ENCODE measurements at regions not wholly inside any gene's neighbourhood (a gene's known extent, or its start where the extent isn't known, plus 50 kb on each side); places are given as distances from the start of the nearest gene placed in this dataset.
"Not testable (repeated sequence)": the region's sequence is repeated elsewhere in the genome, so short reads cannot be mapped to it uniquely, and the experiment has no call there.

DNA sequence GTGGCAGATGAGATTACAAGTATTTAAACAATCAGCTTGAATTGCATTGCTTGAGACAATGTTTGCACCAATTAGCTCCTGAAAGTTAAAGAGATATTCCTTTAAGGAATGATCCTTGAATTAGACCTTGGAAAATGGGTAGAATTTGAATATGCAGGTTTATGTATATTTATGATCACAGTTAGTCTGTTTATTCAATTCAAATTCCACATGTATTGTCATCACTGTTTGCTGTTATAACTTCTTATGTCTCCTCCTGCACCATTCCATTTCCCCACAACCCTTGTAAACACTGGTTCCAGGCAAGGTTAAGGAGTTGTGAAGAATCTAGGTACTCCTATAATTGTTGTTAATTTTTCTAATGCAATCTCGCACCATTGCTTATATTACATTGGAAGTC, 518.2 kb upstream of the PBX1 start:
- no peak for DNase-seq

DNA sequence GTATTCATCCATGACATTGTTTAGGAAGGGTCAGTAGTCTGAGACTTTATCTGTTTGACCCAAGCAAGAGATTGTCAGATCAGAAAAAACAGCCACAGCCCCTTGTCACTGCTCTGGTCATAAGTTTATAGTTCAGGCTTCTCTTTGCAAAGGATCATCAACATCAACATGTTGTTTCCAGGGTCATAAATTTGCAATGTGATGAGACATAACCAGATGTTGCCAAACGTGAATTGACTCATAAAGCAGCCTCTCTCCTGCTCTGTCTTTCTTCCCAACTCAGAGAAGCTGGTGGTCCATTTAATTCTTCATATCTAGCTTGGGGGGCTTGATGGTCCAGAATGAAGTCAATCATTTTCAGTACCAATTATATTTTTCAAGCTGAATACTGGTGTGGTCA, 507.2 kb upstream of the PBX1 start:
- DNase-seq = no peak

DNA sequence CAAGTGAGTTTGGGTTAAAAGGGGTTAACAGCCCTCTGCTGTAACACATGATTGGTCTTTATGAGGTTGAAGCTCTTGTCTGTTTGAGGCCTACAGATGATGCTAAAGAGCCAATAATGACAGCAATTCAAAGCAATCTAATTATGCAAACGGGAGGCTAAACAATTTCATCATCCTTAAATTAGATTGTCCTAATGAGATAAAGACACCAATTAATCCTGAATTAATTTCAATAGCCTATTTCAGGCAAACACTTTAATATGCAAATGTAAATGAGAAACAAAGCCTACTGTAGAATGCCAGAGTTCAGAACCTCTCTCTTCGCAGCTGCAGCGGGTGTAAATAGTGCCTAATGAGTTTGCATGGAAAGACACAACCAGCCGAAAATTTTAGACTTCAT, 504.7 kb upstream of the PBX1 start:
- DNase-seq = no peak

DNA sequence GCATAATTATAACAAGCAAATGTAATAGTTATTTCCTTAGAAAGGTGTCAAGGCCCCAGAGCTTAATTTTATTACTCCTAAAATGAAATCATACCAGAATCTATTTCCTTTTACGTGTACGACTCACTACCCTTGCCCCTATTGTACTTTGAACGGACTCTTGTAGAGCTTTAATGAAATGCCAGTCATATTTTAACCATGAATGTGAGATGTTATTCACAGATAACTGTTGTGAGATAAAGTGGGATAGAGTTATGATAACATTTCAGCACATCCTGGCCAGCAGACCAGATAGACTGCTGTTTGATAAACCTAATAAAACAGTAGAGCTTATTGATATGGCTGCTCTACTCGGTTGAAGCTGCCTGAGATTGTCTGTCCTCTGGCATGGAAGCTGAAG, 500.8 kb upstream of the PBX1 start:
- no peak for DNase-seq

DNA sequence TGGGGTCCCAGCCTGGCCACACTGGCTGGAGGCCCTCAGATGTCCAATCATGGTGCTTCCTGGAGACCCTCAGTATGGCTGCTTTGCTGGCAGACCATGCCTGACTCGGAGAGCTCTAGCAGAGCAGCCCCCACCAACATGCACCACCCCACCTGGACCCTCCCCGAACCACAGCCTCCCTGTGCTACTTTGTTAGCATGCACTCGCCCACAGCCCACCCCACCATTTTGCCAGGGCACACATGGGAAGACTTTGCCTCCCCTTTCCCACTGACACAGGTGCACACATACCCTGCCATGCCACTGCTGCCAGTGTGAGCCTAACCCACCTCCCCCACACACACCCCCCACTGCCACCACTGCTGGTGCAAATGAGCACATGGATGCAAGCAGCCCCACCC, 497.5 kb upstream of the PBX1 start:
- DNase-seq = no peak

DNA sequence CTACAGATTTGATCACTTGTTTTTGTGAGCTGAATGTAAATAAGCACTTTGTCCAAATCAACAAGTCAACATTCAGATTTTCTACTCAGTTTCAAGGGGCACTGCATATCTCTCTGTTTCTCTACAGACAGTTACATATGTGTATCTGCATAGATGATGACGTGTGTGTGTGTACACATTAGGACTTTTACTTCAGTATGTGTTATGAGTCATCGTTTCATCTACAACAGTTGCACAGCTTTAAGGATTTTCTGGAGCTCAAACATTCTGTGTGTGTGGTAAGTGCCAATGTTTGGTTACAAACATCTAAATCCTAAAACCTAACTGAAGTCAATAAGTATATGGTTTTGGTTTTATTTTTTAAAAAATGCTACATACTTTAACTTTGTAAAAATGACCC, 494.5 kb upstream of the PBX1 start:
- DNase-seq = no peak

DNA sequence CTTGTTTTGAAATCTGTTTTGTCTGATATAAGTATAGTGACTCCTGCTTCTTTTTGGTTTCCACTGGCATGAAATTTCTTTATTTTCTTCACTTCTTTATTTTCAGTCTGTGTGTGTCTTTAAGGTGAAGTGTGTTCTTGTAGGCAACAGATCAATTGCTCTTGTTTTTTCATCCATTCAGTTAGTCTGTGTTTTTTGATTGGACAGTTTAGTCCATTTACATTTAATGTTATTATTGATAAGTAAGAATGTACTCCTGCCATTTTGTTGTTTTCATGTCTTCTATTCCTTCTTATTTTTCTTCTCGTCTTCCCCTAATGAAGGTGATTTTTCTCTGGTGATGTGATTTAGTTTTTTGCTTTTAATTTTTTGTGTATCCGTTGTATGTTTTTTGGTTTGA, 487.7 kb upstream of the PBX1 start:
- DNase-seq = no peak

DNA sequence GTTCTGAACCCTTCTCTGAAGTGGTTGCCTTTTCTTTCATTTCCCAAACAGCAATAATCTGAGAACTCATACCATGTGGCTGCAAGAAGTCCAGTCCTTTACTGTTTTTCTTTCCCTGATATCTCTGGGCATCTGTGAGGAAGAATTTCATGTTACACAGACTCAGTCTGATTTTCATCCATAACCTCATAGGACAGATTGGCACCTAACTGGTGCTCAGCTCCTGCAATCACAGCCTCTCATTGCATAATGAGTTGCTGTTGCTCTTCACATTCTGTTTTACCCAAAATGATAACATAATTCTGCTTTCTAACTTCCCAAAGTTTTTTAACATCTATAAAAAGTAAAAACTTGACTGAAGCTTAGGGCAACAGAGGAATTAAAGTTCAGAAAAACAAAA, 472.2 kb upstream of the PBX1 start:
- DNase-seq = no peak

DNA sequence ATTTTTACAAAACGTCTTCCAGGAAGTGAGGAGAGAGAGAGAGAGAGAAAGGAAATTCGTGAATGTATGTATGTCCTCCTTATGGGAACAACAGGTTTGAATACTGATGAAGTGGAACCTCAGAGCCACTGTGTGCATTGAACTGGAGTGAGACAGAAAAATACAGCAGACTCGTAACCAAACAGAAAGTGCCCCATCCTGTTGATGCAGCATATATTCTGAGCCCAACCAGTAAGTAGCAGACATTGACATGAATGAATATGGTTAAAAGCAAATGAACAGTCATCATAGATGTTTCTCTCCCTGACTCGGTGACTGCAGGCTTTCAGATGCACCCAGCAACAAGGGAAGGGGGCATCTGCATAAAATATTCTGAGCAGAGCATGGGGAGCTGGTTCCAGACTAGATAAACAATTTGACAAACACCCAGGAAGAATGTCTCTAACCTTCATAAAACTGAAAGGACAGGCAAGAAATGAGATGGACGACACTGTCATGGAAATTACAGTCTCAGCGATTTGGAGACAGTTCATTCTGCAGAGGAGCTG, 471.0 kb upstream of the PBX1 start:
- no peak for DNase-seq

DNA sequence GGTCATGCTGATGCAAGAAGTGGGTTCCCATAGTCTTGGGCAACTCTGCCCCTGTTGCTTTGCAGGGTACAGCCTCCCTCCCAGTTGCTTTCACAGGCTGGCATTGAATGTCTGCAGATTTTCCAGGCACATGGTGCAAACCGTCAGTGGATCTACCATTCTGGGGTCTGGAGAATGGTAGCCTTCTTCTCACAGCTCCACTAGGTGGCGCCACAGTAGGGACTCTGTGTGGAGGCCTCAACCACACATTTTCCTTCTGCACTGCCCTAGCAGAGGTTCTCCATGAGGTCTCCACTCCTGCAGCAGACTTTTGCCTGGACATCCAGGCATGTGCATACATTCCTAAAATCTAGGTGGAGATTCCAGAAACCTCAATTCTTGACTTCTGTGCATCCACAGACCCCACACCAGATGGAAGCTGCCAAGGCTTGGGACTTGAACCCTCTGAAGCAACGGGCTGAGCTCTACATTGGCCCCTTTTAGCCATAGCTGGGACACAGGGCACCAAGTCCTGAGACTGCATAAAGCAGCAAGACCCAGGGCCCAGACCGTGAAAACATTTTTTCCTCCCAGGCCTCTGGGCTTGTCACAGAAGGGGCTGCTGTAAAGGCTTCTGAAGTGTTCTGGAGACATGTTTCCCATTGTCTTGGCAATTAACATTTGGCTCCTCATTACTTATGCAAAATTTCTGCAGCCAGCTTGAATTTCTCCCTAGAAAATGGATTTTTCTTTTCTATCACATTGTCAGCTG, 466.2 kb upstream of the PBX1 start:
- no peak for DNase-seq

DNA sequence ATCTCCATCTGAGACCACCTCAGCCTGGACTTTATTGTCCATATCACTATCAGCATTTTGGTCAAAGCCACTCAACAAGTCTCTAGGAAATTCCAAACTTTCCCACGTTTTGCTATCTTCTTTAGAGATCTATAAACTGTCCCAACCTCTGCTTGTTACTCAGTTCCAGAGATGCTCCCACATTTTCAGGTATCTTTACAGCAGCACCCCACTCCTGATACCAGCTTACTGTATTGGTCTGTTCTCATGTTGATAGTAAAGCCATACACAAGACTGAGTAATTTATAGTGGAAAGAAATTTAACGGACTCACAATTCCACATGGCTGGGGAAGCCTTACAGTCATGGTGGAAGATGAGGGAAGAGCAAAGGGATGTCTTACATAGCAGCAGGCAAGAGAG, 465.4 kb upstream of the PBX1 start:
- DNase-seq = no peak

DNA sequence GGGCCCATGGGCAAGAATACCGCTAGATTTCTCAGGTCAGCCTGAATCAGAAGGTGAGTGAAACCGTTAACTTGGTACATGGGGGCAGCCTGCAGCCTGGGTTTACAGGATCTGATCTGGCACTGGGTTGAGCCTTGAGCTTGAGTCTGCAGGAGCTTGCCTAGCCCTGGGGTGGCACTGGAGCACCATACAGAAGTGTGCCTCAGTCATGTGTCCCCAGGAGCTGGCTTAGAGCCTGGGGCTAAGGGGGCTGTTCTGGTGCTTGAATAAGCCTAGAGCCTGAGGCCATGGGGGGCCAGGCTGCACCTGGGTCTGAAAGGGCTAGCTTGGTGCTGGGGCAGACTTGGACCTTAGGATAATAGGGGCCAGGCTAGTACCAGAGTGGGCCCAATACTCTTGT, 457.2 kb upstream of the PBX1 start:
- no peak for DNase-seq

DNA sequence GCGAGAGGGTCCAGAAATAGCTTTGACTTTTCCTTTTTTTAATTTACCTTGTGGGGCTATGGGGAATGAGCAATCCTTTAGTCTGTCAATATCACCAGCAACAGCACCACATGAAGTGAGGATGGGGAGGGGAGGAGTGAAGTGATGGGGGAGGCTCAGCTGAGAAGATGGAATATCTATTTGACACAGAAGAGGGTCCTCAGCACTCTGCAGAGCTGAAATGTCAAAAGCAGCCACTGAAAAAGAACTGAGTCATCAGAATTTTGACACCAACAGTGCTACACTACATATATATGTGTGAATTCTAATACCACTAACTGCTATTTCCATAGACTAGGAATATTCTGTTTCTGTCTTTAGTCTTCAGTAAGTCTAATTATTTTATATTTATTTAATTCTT, 427.0 kb upstream of the PBX1 start:
- DNase-seq = no peak

DNA sequence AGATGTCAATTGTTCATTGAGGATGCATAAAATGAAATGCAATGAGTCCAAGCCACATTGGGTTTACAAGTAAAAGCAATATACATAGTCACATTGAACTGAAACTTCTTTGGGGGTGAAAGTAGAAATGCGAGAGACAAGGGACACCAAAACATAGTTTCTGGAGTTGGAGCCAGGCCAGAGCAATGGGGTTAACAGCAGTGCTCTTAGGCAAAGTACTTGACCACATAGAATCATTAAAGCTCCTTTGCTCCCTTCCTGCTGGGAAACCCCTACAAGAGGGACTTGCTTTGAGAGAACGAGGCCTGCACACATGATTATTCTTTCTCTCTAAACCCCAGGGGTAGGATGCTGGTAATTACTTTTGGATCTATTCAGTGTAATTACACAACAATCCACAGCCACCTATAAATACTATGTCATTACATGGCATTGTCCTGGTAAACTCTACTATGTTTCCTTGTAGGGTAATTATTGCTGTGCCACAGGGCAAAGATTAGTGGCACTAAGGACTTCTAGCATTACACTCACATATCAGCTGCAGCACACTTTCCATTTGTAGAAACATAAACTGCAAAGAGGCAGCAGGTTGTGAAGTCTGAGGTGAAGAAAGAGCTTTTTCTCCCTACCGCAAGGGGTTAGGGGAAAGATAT, 421.6 kb upstream of the PBX1 start:
- DNase-seq = no peak

DNA sequence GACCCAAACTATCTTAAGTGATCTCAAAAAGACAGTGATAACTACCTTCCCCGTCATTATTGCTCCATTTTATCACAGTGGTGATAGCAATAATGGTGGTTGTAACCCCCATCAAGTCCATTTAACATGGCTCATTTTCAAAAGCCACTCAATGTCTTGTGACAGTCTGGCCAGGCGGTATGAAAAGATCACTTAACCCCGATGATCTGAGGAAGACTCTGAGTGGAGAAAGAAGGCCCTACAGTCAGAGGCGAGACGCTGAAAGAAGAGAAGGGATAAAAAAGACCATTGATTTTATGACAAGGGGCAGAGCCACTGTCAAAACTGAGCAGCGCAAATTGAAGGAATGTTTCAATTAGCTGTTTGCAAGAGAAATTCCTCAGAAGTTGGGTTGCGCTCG, 417.2 kb upstream of the PBX1 start:
- DNase-seq = no peak

DNA sequence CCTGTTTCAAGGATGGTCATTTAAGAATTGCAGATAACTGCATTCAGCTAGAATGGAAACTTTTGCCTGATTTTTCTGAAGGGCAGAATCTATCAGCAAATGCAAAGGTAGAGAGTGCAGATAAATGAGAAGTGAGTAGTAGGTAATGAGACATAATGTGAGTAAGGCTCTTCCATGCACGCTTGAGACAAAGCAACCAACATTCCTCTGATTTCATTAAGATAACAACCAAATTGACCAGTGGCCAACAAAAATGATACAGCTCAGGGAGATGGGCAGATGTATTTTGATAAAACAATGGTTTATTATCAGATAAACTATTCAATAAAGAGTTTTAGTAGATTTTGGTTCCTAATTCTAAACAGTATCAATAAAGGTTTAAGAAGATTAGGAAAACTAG, 404.4 kb upstream of the PBX1 start:
- DNase-seq = no peak

DNA sequence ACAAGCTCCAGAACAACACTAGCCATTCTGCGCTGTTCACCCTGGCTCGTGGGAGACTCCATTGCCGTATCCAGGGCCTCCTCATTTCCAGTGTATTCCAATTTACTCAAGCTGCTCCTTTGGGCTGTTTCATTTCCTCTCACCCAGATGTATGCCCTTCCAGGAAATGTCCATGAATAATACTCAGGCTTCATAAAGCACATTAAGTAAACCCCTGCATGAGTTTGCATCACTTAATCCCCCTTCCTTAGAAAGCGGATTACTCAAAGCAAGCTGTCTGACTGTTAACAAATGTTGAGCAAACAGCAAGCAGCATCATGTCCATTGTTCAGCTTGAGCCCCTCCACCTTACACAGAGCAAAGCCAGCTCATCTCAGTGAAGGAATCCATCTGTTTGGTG, 403.6 kb upstream of the PBX1 start:
- no peak for DNase-seq

DNA sequence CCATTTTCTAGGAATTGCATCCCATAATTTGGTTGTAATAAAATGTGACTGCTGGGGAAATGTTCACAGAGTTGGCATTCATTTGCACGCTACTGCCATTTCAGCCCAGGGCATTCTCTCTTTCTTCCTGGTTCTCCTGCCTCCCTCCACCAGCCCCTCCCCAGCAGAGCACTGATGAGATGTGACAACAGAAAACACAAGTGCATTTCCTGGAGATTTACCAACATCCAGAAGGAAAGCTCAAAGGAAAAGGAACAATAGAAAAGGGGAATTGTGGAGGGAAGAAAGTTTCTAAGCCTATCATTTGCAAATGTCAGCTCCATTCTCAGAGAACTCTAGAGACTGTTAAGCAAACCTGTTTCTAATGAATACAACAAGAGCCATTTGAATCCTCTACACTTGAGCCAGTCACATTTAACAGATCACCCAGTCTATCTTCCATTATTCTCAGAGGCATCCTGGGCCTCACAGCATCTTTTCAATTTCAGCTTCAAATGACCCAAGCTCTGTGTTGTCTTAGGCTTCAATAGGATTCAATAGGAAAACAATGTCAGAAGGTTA, 395.6 kb upstream of the PBX1 start:
- no peak for DNase-seq

DNA sequence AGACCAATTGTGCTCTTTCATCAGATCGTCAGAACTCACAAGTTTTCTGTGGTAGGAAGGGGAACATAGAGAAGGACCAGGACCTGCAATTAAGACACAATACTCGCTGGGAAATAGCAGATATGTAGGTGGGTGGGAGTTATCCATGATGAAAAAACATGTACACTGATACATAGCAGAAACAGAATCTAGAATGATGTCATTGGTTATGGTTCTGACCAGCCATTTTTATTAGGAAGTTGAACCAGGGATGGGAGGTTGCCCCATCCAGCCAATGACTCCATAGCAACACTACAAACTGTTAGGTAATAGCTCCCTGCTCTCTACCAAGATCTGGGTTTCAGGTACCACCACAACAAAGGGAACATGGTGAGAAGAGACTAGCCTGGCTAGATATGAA, 393.5 kb upstream of the PBX1 start:
- DNase-seq = no peak

DNA sequence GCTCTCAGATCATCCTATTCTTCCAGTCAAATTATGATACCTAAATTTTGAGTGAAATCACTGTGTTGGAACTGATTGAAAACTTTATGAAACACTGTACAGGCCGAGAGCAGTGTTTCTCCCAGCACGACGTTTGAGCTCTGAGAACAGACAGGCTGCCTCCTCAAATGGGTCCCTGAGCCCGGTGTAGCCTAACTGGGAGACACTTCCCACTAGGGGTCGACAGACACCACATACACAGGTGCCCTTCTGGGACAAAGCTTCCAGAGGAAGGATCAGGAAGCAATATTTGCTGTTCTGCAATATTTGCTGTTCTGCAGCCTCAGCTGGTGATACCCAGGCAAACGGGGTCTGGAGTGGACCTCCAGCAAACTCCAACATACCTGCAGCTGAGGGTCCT, 392.5 kb upstream of the PBX1 start:
- not testable (repeated sequence) for DNase-seq

DNA sequence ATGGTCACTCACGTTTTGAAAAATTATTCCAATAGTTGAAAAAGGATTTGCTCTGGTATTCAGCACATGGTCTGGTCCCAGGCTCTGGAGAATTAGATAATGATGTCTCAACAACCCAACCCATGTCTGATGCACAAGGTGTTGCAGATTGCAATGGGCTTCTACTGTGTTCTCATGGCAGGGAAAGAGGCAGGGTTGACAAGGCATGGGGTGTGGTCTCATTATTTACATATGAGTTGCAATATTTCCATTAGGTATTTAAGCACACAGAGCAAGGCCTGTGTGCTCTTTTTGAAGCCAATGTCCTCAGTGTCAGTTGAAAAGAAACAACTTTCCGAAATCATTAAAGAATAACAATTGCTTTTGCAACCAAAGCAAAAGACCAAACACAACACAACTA, 381.9 kb upstream of the PBX1 start:
- no peak for DNase-seq

DNA sequence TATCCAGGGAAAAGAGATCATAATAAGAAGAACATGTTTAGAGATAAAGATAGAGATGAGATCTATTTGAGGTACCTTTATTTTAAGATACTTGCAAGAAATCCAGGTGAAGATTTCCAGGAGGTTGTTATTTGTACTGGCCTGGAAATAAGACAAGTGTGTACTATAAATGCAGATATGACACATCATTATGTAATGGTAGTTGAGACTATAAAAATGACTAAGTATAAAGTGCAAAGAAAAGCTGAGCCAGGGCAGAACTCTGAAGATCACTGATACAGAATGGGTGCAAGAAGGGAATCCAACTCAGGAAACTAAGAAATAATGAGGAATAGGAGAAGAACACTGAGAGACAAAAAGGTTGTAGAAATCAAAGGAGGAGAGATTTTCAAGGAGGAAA, 378.2 kb upstream of the PBX1 start:
- no peak for DNase-seq

DNA sequence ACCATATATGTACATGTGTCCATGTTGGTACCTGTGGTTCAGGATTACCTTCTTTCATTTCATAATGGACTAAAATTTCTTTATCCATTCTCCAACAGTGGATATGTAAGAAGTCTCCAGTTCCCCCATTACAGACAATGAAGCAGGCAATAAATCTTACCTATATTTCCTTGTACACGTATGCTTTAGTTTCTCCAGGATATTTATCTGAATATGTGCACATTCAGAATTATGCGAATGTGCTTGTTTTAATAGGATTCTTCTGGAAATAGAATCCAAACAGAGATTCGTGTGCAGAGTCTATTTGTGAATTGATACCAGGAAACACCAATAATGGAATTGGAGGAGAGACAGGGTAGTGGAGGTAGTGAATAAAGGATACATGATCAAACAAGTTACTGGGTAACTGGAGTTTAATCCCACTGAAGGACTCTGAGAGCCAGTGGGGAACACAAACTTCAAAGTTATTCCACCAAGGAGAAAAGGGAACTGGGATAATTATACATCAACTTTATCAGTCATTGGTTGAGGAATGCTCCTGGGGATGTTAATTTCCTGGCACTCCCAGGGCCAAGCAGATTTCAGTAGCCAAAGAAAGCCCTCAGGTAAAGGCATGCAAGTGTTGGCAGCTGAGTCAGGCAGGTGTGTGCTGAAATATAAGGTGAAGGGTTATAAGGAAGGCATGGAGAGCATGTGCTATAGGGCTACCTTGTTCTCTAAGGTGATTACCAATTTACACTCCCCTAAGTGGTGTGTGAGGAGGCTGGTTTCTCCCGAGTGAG, 374.9 kb upstream of the PBX1 start:
- DNase-seq = no peak

DNA sequence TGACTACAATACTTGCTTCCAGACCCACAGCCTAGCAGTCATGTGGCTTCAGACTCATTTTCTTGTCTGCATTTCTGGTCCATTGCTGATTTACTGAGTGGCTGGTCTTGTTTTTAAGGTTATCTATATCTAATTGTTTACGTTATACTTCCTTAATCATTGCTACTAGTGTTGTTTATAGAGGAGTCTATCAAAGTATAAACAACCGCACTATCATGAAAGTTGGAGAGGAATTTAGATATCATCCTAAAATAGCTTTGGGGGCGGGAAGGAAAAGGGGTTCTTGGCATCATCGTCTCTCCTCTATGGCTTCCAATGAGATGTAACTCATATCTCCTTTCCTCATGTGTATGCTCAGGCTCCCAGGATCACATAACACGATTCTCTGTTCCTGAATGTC, 372.1 kb upstream of the PBX1 start:
- DNase-seq = no peak
